Breast epithelium (tissue), 4 donors: ENCODE measurements at regions not wholly inside any gene's neighbourhood (a gene's known extent, or its start where the extent isn't known, plus 50 kb on each side); places are given as distances from the start of the nearest gene placed in this dataset.
A peak's percentile ranks its signal among the peaks of the same experiment; 100 is the strongest.

ENCODE experiments used
- DNase-seq, 2 donors: peaks; one replicate each; pipeline ENCODE4 v3.0.0-alpha.2; 2019; ENCODE audit warnings: low spot score in 2 of 2
- H3K27ac ChIP-seq, 2 donors: fragments of 200-600 bp; sonication (generic) in 1 of 2; one replicate each; pipeline ENCODE4 v1.5.1; 2016 to 2019; ENCODE audit warnings: mild to moderate bottlenecking in 1 of 2
- H3K27me3 ChIP-seq, 2 donors: fragments of 200-600 bp; sonication (generic) in 1 of 2; one replicate each; pipeline versions ENCODE4 v1.5.1 to v1.6.0; 2017 to 2019; ENCODE audit warnings: control low read depth in 1 of 2, mild to moderate bottlenecking in 1 of 2
- H3K36me3 ChIP-seq: fragments of 200-600 bp; one replicate; pipeline ENCODE4 v1.5.1; 2019
- H3K4me1 ChIP-seq, 2 donors: fragments of 200-600 bp; sonication (generic); one replicate each; pipeline ENCODE4 v1.5.1; 2016 to 2019; ENCODE audit warnings: control low read depth in 1 of 2
- H3K4me3 ChIP-seq, 3 donors: fragments of 200-600 bp; sonication (generic); 1 replicate in 2 of 3; 2 replicates in 1 of 3; pipeline ENCODE4 v1.5.1; 2016 to 2019; ENCODE audit warnings: mild to moderate bottlenecking in 3 of 3, moderate library complexity in 2 of 3
- H3K9me3 ChIP-seq, 2 donors: fragments of 200-600 bp; sonication (generic) in 1 of 2; one replicate each; pipeline ENCODE4 v1.5.1; 2016 to 2019; ENCODE audit warnings: control low read depth in 1 of 2
- CTCF ChIP-seq, 3 donors: fragments of 450-650 bp; IDR thresholded peaks; one replicate each; pipeline ENCODE4 v1.5.1; 2016 to 2017; ENCODE audit warnings: antibody characterized with exemption in 3 of 3, mild to moderate bottlenecking in 3 of 3, moderate library complexity in 3 of 3
- POLR2A ChIP-seq: fragments of 450-650 bp; IDR thresholded peaks from one replicate; pipeline ENCODE4 v1.6.1; 2016; ENCODE audit warnings: antibody characterized with exemption, mild to moderate bottlenecking, moderate library complexity
- POLR2AphosphoS5 ChIP-seq, 3 donors: sonication (generic); formaldehyde crosslinking; IDR thresholded peaks; one replicate each; pipeline ENCODE4 v1.6.1; 2017; ENCODE audit warnings: antibody characterized with exemption in 3 of 3
- intact Hi-C: fragments of 100-400 bp; cut with DNase I; formaldehyde crosslinking; loops from one replicate; pipeline ENCODE4 v1.15.1; 2023; ENCODE audit warnings: low total_unique reads

- Histone ChIP-seq H3K36me3 (no peaks in the 10 kb centered on the region), H3K4me1 (no peaks in the 10 kb centered on the region), H3K27me3 (no peaks in the 10 kb centered on the region), H3K9me3 (no peaks in the 10 kb centered on the region), H3K27ac (peak overlapping the region; percentile 60 to 66), H3K4me3 (no peak overlapping the region)
- TF ChIP-seq POLR2A, result no peak
- TF ChIP-seq CTCF (IDR thresholded peaks at IDR 0.05), result no peak
- TF ChIP-seq POLR2AphosphoS5 (IDR thresholded peaks at IDR 0.05), result no peak
- intact Hi-C loops, result no loop called here
- no peak for DNase-seq
Observed at GRCh38 chr10:3539696-3540383, 245.2 kb downstream of the KLF6 start.

- H3K36me3 ChIP-seq, result no peaks in the 10 kb centered on the region
- no peak overlapping the region for H3K4me3 ChIP-seq
- H3K4me1 ChIP-seq, result no peaks in the 10 kb centered on the region
- peak overlapping the region; percentile 60 to 66 for H3K27ac ChIP-seq
- TF ChIP-seq POLR2AphosphoS5 (IDR thresholded peaks at IDR 0.05), result peak in 1 of 3 donors; percentile 39
- TF ChIP-seq CTCF (IDR thresholded peaks at IDR 0.05), result no peak
- intact Hi-C loops, result no loop called here
- DNase-seq, result peak in 1 of 2 donors; percentile 31
- H3K27me3 ChIP-seq, result no peaks in the 10 kb centered on the region
- no peaks in the 10 kb centered on the region for H3K9me3 ChIP-seq
Observed at GRCh38 chr10:3538656-3539531, 246.1 kb downstream of the KLF6 start.

- H3K9me3 ChIP-seq, result no peaks in the 10 kb centered on the region
- H3K4me3 ChIP-seq, result no peak overlapping the region
- DNase-seq, result no peak
- no peaks in the 10 kb centered on the region for H3K4me1 ChIP-seq
- TF ChIP-seq POLR2AphosphoS5 (IDR thresholded peaks at IDR 0.05) (no peak), CTCF (IDR thresholded peaks at IDR 0.05) (no peak), POLR2A (no peak)
- intact Hi-C loops, result no loop called here
- H3K27me3 ChIP-seq, result no peaks in the 10 kb centered on the region
- peak overlapping the region; percentile 60 to 66 for H3K27ac ChIP-seq
- no peaks in the 10 kb centered on the region for H3K36me3 ChIP-seq
Observed at GRCh38 chr10:3538291-3538655, 246.7 kb downstream of the KLF6 start.

- no peaks in the 10 kb centered on the region for H3K9me3 ChIP-seq
- H3K27me3 ChIP-seq, result no peaks in the 10 kb centered on the region
- DNase-seq, result no peak
- H3K36me3 ChIP-seq, result no peaks in the 10 kb centered on the region
- TF ChIP-seq CTCF (IDR thresholded peaks at IDR 0.05) (no peak), POLR2AphosphoS5 (IDR thresholded peaks at IDR 0.05) (no peak)
- no peaks in the 10 kb centered on the region for H3K4me1 ChIP-seq
- intact Hi-C loops, result no loop called here
- H3K4me3 ChIP-seq, result no peak overlapping the region
- H3K27ac ChIP-seq, result no peak overlapping the region
Observed at GRCh38 chr10:3537518-3537917, 247.5 kb downstream of the KLF6 start.

- Histone ChIP-seq H3K27ac (no peak overlapping the region), H3K27me3 (no peaks in the 10 kb centered on the region), H3K9me3 (no peaks in the 10 kb centered on the region), H3K36me3 (no peaks in the 10 kb centered on the region), H3K4me1 (no peaks in the 10 kb centered on the region), H3K4me3 (no peak overlapping the region)
- DNase-seq, result no peak
- intact Hi-C loops, result no loop called here
- TF ChIP-seq POLR2AphosphoS5 (IDR thresholded peaks at IDR 0.05) (no peak), POLR2A (no peak), CTCF (IDR thresholded peaks at IDR 0.05) (no peak)
Observed at GRCh38 chr10:3535001-3535400, 250.0 kb downstream of the KLF6 start.
